Muscle of leg (tissue), 3 donors: ENCODE measurements at regions not wholly inside any gene's neighbourhood (a gene's known extent, or its start where the extent isn't known, plus 50 kb on each side); places are given as distances from the start of the nearest gene placed in this dataset.
"Not testable (repeated sequence)": the region's sequence is repeated elsewhere in the genome, so short reads cannot be mapped to it uniquely, and the experiment has no call there.

Experiments used
- DNase-seq: peaks from one replicate; pipeline ENCODE4 v3.0.0; 2013
- H3K27ac ChIP-seq: one replicate; pipeline ENCODE4 v1.5.1; 2013; ENCODE audit warnings: mild to moderate bottlenecking, low read length, control low read depth
- H3K27me3 ChIP-seq: one replicate; pipeline ENCODE4 v1.6.1; 2013; ENCODE audit warnings: low read length; ENCODE audit not compliant: control insufficient read depth, insufficient read depth
- H3K36me3 ChIP-seq: one replicate; pipeline ENCODE4 v1.6.1; 2013; ENCODE audit warnings: low read length; ENCODE audit not compliant: control insufficient read depth, insufficient read depth
- H3K4me1 ChIP-seq: one replicate; pipeline ENCODE4 v1.6.1; 2013; ENCODE audit warnings: low read length; ENCODE audit not compliant: control insufficient read depth, insufficient read depth
- H3K4me3 ChIP-seq: one replicate; pipeline ENCODE4 v1.5.1; 2013; ENCODE audit warnings: low read length, control low read depth
- H3K9me3 ChIP-seq: replicated peaks from 2 replicates; pipeline ENCODE4 v1.6.1; 2013; ENCODE audit warnings: low read depth, low read length; ENCODE audit not compliant: control insufficient read depth
- WGBS: methylation state at CpG from one replicate; pipeline ENCODE4 v1.1.5; 2013; ENCODE audit warnings: missing lambda C conversion rate; ENCODE audit not compliant: insufficient coverage; 5-methylcytosine and 5-hydroxymethylcytosine counted together

DNA sequence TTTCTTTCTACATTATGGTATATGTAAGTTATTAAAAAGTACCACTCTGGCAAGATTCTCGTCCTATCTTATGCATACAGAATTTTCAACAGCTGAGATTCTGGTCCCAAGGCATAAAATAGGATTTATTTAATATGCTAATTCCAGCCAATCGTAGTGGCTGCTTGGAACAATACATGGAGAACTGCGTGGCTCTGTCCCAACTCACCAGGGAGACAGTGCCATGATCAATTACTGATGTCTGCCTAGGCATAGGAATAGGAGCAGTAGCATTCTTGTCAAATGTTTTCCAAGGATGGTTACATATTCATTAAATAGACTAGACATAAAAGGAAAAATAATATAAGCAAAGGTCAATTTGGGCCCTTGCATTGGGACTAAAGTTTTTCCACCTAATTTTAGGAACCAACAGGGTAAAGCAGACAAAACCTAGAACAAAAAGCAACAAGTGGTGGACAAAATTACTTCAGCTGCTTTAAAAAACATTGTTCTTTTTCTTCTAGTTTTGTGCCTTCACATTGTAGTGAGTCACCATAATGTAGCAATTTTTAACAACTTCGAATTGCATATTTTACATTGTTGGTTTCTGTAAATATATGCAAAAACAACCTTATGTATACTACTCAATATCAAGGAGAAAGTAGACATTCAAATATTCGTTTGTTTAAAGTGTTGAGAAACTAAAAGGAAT, 232.8 kb upstream of the ATP5MC3 start:
- Histone ChIP-seq H3K27me3 (no peaks in the 10 kb centered on the region), H3K36me3 (no peaks in the 10 kb centered on the region), H3K4me3 (no peak overlapping the region), H3K9me3 (no peaks in the 10 kb centered on the region), H3K4me1 (no peaks in the 10 kb centered on the region), H3K27ac (no peak overlapping the region)
- WGBS = no CpG with 5 or more reads among the region's 5 CpGs
- DNase-seq = no peak

DNA sequence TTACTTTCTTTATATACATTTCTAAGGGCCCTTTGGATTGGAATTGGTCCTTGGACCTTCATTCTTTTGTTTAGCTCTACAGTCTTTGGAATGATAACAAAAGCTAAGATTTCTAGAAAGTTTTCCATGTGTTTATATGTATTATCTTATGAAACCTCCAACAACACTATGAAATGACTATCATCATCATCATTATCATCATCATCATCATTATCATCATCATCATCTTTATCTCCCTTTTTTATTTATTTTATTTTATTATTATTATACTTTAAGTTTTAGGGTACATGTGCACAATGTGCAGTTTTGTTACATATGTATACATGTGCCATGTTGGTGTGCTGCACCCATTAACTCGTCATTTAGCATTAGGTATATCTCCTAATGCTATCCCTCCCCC, 229.4 kb upstream of the ATP5MC3 start:
- H3K9me3 ChIP-seq, H3K36me3 ChIP-seq, H3K27me3 ChIP-seq, H3K27ac ChIP-seq, H3K4me3 ChIP-seq, H3K4me1 ChIP-seq, DNase-seq: not testable (repeated sequence)
- no CpG with 5 or more reads among the region's 1 CpG for WGBS

DNA sequence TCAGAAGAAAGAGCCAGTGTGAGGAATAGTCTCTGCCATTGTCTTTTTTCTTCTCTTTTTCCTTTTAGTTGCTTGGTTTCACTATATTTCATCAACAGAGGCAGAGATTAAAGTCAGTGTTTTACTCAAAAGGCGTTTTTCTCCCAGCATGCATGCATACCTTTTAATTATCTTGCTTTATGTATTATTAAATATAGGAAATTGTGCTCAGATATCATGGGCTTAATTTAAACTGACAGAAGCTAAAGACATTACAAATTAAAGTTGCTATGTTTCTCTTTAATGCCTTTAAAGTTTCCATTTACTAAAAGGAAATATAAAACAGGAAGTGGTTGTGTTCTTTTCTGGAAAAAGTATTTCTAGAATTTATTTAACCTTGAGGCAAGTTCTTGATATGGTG, 223.3 kb upstream of the ATP5MC3 start:
- no CpG with 5 or more reads among the region's 1 CpG for WGBS

DNA sequence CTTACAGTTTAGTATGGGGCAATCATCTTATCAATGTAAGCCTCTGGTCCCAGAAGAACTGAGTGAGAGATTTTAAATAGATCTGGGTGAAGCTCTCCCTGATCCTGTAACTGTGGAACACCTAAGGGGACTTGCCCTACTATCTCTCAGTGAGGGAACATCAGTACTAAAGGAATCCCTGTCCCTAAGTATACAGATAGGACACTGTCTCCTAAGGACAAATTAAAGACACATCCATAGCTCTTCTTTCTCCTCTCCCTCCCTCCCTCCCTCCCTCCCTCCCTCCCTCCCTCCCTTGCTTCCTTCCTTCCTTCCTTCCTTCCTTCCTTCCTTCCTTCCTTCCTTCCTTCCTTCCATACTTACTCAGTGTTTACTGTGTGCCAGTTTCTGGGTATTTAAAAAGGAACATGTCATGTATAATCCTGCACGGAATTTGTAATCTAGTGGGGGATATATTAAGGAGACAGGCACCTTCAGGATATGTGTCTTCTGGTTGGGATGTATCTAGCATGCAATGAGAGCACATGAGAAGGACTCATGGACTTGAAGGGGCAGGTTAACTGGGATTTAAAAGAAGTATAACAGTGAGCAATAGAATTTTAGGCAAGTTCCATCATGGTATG, 222.2 kb upstream of the ATP5MC3 start:
- DNase-seq = no peak
- Histone ChIP-seq H3K27me3 (no peaks in the 10 kb centered on the region), H3K4me3 (no peak overlapping the region), H3K27ac (no peak overlapping the region), H3K4me1 (no peaks in the 10 kb centered on the region), H3K36me3 (no peaks in the 10 kb centered on the region), H3K9me3 (no peaks in the 10 kb centered on the region)
- WGBS = 67% methylated on average over 1 of the region's 1 CpG

More for the DNA sequence above, 223.3 kb upstream of the ATP5MC3 start:
- no peaks in the 10 kb centered on the region for H3K27me3 ChIP-seq
- H3K36me3 ChIP-seq = no peaks in the 10 kb centered on the region
- no peak overlapping the region for H3K27ac ChIP-seq
- no peaks in the 10 kb centered on the region for H3K4me1 ChIP-seq
- H3K4me3 ChIP-seq = no peak overlapping the region
- H3K9me3 ChIP-seq = no peaks in the 10 kb centered on the region
- DNase-seq = no peak

DNA sequence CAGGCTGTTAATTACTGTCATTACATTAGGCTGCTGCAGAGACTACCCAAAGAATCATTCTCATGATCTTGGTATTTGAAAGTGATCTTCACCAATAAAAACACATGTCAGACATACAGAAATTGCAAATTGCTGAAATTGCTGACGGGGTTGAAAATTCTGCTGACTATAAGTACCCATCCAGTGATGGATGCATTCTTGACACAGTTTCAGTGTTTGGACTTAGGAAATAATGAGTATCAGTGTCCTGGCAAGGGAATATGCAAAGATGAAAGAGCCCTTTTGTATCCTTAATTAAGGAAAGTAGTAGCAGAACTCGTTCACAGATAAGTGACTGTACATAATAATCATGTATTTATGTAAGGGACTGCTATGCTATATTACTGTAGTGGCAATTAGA, 221.1 kb upstream of the ATP5MC3 start:
- WGBS = no CpG with 5 or more reads among the region's 2 CpGs
- no peaks in the 10 kb centered on the region for H3K9me3 ChIP-seq
- DNase-seq = no peak
- H3K27ac ChIP-seq = no peak overlapping the region
- H3K4me1 ChIP-seq = no peaks in the 10 kb centered on the region
- H3K4me3 ChIP-seq = no peak overlapping the region
- no peaks in the 10 kb centered on the region for H3K36me3 ChIP-seq
- no peaks in the 10 kb centered on the region for H3K27me3 ChIP-seq

DNA sequence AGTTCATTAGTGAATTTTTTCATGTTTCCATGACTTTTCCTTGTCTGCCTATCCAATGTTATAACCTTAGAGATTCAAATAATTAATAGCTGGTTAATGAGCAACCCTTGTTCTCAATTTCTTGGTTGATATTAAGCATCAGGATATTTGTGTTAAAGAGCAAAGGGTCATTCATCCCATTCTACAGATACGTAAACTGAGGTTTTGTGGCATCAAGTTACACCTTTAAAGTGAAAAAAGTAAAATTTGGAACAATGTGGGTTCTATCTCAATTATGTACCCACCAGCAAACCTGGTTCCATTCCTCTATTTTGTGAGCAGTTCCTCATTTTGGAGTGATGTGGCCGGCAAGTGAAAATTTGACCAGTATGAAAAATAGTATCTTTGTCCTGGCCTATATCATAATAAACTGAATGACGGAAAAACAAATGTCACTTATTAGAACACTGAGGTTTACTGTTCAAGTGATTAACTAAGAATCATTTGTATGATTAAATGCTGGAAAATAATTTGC, 220.5 kb upstream of the ATP5MC3 start:
- no peaks in the 10 kb centered on the region for H3K36me3 ChIP-seq
- DNase-seq = no peak
- WGBS = no CpG with 5 or more reads among the region's 3 CpGs
- H3K27ac ChIP-seq = no peak overlapping the region
- no peak overlapping the region for H3K4me3 ChIP-seq
- no peaks in the 10 kb centered on the region for H3K27me3 ChIP-seq
- no peaks in the 10 kb centered on the region for H3K4me1 ChIP-seq
- H3K9me3 ChIP-seq = no peaks in the 10 kb centered on the region

DNA sequence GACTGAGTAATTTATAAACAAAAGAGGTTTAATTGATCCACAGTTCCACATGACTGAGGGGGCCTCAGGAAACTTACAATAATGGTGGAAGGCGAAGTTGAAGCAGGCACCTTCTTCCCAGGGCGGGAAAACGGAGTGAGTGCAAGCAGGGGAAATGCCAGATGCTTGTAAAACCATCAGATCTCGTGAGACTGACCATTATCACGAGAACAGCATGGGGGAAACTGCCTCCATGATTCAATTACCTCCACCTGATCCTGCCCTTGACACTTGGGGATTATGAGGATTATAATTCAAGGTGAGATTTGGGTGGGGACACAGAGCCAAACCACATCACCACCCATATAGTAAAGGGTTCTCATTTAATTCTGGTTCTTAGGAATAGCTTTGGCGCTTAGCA, 219.5 kb upstream of the ATP5MC3 start:
- H3K9me3 ChIP-seq = no peaks in the 10 kb centered on the region
- DNase-seq = no peak
- H3K36me3 ChIP-seq = no peaks in the 10 kb centered on the region
- no peak overlapping the region for H3K4me3 ChIP-seq
- 74% methylated on average over 3 of the region's 6 CpGs for WGBS
- no peaks in the 10 kb centered on the region for H3K27me3 ChIP-seq
- H3K4me1 ChIP-seq = no peaks in the 10 kb centered on the region
- H3K27ac ChIP-seq = no peak overlapping the region

DNA sequence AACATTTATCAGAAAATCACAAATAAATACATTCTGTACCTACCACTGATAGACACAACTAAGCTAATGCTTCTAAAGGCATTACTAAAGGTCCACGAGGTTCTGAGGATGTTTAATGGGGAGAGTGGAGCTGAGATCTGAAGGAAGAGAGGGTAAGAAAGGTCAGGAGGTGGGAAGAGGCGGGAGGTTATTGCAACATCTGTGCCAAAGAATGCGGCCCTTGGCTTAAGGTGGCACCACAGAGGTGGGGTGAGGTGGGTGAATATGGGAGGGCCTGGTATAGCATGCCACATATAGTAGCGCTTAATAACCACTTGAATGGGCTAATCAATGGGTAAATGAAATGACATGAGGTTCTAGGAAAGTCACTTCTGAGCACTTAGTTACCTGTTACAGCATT, 217.8 kb upstream of the ATP5MC3 start:
- 60% methylated on average over 2 of the region's 4 CpGs for WGBS
- Histone ChIP-seq H3K4me3 (no peak overlapping the region), H3K27me3 (no peaks in the 10 kb centered on the region), H3K4me1 (no peaks in the 10 kb centered on the region), H3K36me3 (no peaks in the 10 kb centered on the region), H3K27ac (no peak overlapping the region), H3K9me3 (no peaks in the 10 kb centered on the region)
- no peak for DNase-seq

DNA sequence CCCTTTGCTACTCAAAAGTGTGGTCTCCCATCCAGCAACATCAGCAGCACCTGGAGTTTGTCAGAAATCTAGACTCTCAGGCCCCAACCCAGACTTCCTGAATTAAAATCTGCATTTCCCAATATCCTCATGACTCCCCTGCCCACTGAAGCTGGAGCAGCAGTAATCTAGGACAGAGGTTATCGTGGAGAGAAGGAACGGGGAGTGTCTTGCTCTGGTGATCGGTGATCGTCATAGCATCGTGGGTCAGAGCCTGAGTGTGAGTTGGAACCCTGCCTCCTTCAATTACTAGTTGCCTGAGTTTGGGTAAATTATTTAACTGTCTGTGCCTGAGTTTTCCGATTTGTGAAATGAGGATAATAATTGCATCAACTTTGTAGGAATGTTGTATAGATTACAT, 217.3 kb upstream of the ATP5MC3 start:
- WGBS = 70% methylated on average over 2 of the region's 6 CpGs
- Histone ChIP-seq H3K27me3 (no peaks in the 10 kb centered on the region), H3K4me1 (no peaks in the 10 kb centered on the region), H3K36me3 (no peaks in the 10 kb centered on the region), H3K27ac (no peak overlapping the region), H3K4me3 (no peak overlapping the region), H3K9me3 (no peaks in the 10 kb centered on the region)
- DNase-seq = no peak

DNA sequence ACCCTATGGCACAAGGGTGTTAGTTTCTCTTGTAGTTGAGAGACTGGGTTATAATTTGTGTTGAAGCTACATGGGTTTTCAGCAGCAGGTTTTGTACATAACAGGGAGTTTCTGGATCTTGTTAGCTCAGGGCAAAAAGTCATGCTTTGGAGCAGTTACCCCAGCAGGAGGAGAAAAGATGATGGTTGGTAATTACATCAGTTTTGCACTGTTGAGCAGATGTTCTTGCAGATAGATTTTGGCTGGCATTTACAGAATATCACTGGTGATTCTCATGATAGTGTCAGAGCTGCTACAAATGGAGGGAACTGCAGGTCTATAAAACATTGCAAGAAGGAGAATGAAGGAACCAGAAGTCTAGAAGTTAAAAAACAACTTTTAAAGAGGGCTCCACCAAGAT, 215.2 kb upstream of the ATP5MC3 start:
- Histone ChIP-seq H3K4me1 (no peaks in the 10 kb centered on the region), H3K27me3 (no peaks in the 10 kb centered on the region), H3K27ac (no peak overlapping the region), H3K9me3 (no peaks in the 10 kb centered on the region), H3K36me3 (no peaks in the 10 kb centered on the region), H3K4me3 (no peak overlapping the region)
- no peak for DNase-seq
